ENCODE measurements at regions not wholly inside any gene's neighbourhood (a gene's known extent, or its start where the extent isn't known, plus 50 kb on each side); places are given as distances from the start of the nearest gene placed in this dataset.

- TF ChIP-seq, protein P1, sequence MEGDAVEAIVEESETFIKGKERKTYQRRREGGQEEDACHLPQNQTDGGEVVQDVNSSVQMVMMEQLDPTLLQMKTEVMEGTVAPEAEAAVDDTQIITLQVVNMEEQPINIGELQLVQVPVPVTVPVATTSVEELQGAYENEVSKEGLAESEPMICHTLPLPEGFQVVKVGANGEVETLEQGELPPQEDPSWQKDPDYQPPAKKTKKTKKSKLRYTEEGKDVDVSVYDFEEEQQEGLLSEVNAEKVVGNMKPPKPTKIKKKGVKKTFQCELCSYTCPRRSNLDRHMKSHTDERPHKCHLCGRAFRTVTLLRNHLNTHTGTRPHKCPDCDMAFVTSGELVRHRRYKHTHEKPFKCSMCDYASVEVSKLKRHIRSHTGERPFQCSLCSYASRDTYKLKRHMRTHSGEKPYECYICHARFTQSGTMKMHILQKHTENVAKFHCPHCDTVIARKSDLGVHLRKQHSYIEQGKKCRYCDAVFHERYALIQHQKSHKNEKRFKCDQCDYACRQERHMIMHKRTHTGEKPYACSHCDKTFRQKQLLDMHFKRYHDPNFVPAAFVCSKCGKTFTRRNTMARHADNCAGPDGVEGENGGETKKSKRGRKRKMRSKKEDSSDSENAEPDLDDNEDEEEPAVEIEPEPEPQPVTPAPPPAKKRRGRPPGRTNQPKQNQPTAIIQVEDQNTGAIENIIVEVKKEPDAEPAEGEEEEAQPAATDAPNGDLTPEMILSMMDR (IDR thresholded peaks at IDR 0.05) = no peak
- no peak for TF ChIP-seq POLR2A (IDR thresholded peaks at IDR 0.05)
Measured at GRCh38 chr2:129467941-129468340, 511.5 kb upstream of the RAB6C start.
